SK-N-SH (cell line): ENCODE measurements at regions not wholly inside any gene's neighbourhood (a gene's known extent, or its start where the extent isn't known, plus 50 kb on each side); places are given as distances from the start of the nearest gene placed in this dataset.

Source experiments
- CHD2 ChIP-seq: fragments of 150-350 bp; IDR thresholded peaks from 2 replicates; pipeline ENCODE4 v1.6.1; 2018; ENCODE audit warnings: low read length; ENCODE audit not compliant: partially characterized antibody
- CTCF ChIP-seq: fragments of 200-600 bp; sonication (generic); IDR thresholded peaks from 2 replicates; pipeline ENCODE4 v1.6.1; 2017; ENCODE audit warnings: antibody characterized with exemption, mild to moderate bottlenecking, moderate library complexity
- EP300 ChIP-seq, 2 experiments: IDR thresholded peaks; 2 replicates each; pipeline versions ENCODE4 v1.4.0 to v1.6.1; 2012; ENCODE audit warnings: borderline replicate concordance in 1 of 2, low read depth in 1 of 2, low read length in 1 of 2
- PBX3 ChIP-seq: IDR thresholded peaks from 2 replicates; pipeline ENCODE4; 2012
- POLR2AphosphoS5 ChIP-seq: IDR thresholded peaks from 2 replicates; pipeline ENCODE4 v1.6.1; 2012; ENCODE audit warnings: low read depth, low read length
- RFX5 ChIP-seq: IDR thresholded peaks from 2 replicates; pipeline ENCODE4 v1.6.1; 2012; ENCODE audit warnings: mild to moderate bottlenecking, improper control_type of control experiment, low read length
- SIN3A ChIP-seq: IDR thresholded peaks from 2 replicates; pipeline ENCODE4 v1.6.1; 2012; ENCODE audit warnings: low read depth, mild to moderate bottlenecking, low read length, moderate library complexity, borderline replicate concordance
- USF1 ChIP-seq: IDR thresholded peaks from 2 replicates; pipeline ENCODE4 v1.4.0; 2012; ENCODE audit warnings: low read depth, borderline replicate concordance

- no peak for TF ChIP-seq PBX3
- no peak for TF ChIP-seq CHD2
- TF ChIP-seq CTCF: no peak
- TF ChIP-seq USF1: no peak
- no peak for TF ChIP-seq SIN3A
- no peak for TF ChIP-seq POLR2AphosphoS5
- no peak for TF ChIP-seq EP300 (IDR thresholded peaks at IDR 0.05; ENCODE audit: borderline replicate concordance in 1 of 2, low read depth in 1 of 2, low read length in 1 of 2)
- no peak for TF ChIP-seq RFX5
Measured at GRCh38 chr4:7135389-7135746, 57.0 kb upstream of the SORCS2 start.
